ENCODE measurements at regions not wholly inside any gene's neighbourhood (a gene's known extent, or its start where the extent isn't known, plus 50 kb on each side); places are given as distances from the start of the nearest gene placed in this dataset.

GRCh38 chr2:47315475-47315874 is 53.6 kb upstream of the EPCAM start:
- DNase-seq (ENCODE audit: low spot score): no peak

- DNase-seq (ENCODE audit: low spot score): no peak
Observed at GRCh38 chr2:47313728-47314127, 55.4 kb upstream of the EPCAM start.

- peak; percentile 41 for DNase-seq (ENCODE audit: low spot score)
Observed at GRCh38 chr2:47313141-47313691, 55.9 kb upstream of the EPCAM start.

GRCh38 chr2:47312491-47312850 is 56.6 kb upstream of the EPCAM start:
- DNase-seq (ENCODE audit: low spot score): no peak

- DNase-seq (ENCODE audit: low spot score): peak; percentile 18
Observed at GRCh38 chr2:47311764-47312490, 57.2 kb upstream of the EPCAM start.

- peak; percentile 79 for DNase-seq (ENCODE audit: low spot score)
Observed at GRCh38 chr2:47310801-47311560, 58.1 kb upstream of the EPCAM start.

GRCh38 chr2:47309952-47310800 is 58.9 kb upstream of the EPCAM start:
- DNase-seq (ENCODE audit: low spot score): peak; percentile 54

- DNase-seq (ENCODE audit: low spot score): no peak
Observed at GRCh38 chr2:47309472-47309951, 59.6 kb upstream of the EPCAM start.

- peak; percentile 34 for DNase-seq (ENCODE audit: low spot score)
Observed at GRCh38 chr2:47307066-47307465, 62.0 kb upstream of the EPCAM start.

- DNase-seq (ENCODE audit: low spot score): no peak
Observed at GRCh38 chr2:47304654-47305053, 64.5 kb upstream of the EPCAM start.

GRCh38 chr2:47303341-47304148 is 65.6 kb upstream of the EPCAM start:
- DNase-seq (ENCODE audit: low spot score): peak; percentile 27

- DNase-seq (ENCODE audit: low spot score): no peak
Observed at GRCh38 chr2:47302308-47302707, 66.8 kb upstream of the EPCAM start.

GRCh38 chr2:47301731-47302130 is 67.4 kb upstream of the EPCAM start:
- no peak for DNase-seq (ENCODE audit: low spot score)

GRCh38 chr2:47301277-47301618 is 67.9 kb upstream of the EPCAM start:
- DNase-seq (ENCODE audit: low spot score): no peak

GRCh38 chr2:47300609-47301276 is 68.4 kb upstream of the EPCAM start:
- DNase-seq (ENCODE audit: low spot score): no peak

GRCh38 chr2:47300081-47300480 is 69.0 kb upstream of the EPCAM start:
- no peak for DNase-seq (ENCODE audit: low spot score)

GRCh38 chr2:47299555-47299954 is 69.6 kb upstream of the EPCAM start:
- peak; percentile 51 for DNase-seq (ENCODE audit: low spot score)

GRCh38 chr2:47298771-47299170 is 70.3 kb upstream of the EPCAM start:
- DNase-seq (ENCODE audit: low spot score): no peak

GRCh38 chr2:47297767-47298425 is 71.2 kb upstream of the EPCAM start:
- no peak for DNase-seq (ENCODE audit: low spot score)

GRCh38 chr2:47295981-47296635 is 73.0 kb upstream of the EPCAM start:
- DNase-seq (ENCODE audit: low spot score): no peak

Data from hematopoietic multipotent progenitor cell treated with erythropoietin and hydrocortisone succinate and interleukin-3 and kit ligand, for 15 days (in vitro differentiated cells).